GM12878 (cell line): ENCODE measurements at regions not wholly inside any gene's neighbourhood (a gene's known extent, or its start where the extent isn't known, plus 50 kb on each side); places are given as distances from the start of the nearest gene placed in this dataset.

ENCODE experiments used
- BACH1 ChIP-seq: fragments of 450-650 bp; IDR thresholded peaks from 2 replicates; pipeline ENCODE4 v1.6.1; 2017; ENCODE audit warnings: mild to moderate bottlenecking, borderline replicate concordance
- BCL11A ChIP-seq: IDR thresholded peaks from 2 replicates; pipeline ENCODE4 v1.6.1; 2011; ENCODE audit warnings: low read depth, low read length
- BRCA1 ChIP-seq: IDR thresholded peaks from 2 replicates; pipeline ENCODE4 v1.6.1; 2011; ENCODE audit warnings: low read depth, low read length, improper control_type of control experiment
- CBFB ChIP-seq: IDR thresholded peaks from 2 replicates; pipeline ENCODE4 v1.6.1; 2016; ENCODE audit warnings: antibody characterized with exemption, low read depth
- CHD4 ChIP-seq: fragments of 200-600 bp; sonication (generic); IDR thresholded peaks from 2 replicates; pipeline ENCODE4 v1.6.1; 2016; ENCODE audit warnings: mild to moderate bottlenecking
- JUND ChIP-seq: IDR thresholded peaks from 2 replicates; pipeline ENCODE4 v1.6.1; 2012; ENCODE audit warnings: low read depth, mild to moderate bottlenecking, low read length, improper control_type of control experiment, moderate library complexity
- MTA2 ChIP-seq: fragments of 450-650 bp; IDR thresholded peaks from 2 replicates; pipeline ENCODE4 v1.6.1; 2016; ENCODE audit warnings: low read depth, mild to moderate bottlenecking, moderate library complexity
- RAD21 ChIP-seq: IDR thresholded peaks from 2 replicates; pipeline ENCODE4 v1.6.1; 2011; ENCODE audit warnings: mild to moderate bottlenecking, low read depth, low read length, moderate library complexity; ENCODE audit not compliant: insufficient read depth
- SMC3 ChIP-seq: IDR thresholded peaks from 2 replicates; pipeline ENCODE4 v1.6.1; 2011; ENCODE audit warnings: low read length, improper control_type of control experiment, borderline replicate concordance
- ZBTB33 ChIP-seq: fragments of 450-650 bp; IDR thresholded peaks from 2 replicates; pipeline ENCODE4 v1.6.1; 2017; ENCODE audit warnings: mild to moderate bottlenecking
- ZSCAN29 ChIP-seq: fragments of 450-650 bp; IDR thresholded peaks from 2 replicates; pipeline ENCODE4 v1.6.1; 2017; ENCODE audit warnings: mild to moderate bottlenecking, moderate library complexity
- TF ChIP-seq, protein P1 (sequence below), 3 experiments: IDR thresholded peaks in 2 of 3; conservative IDR thresholded peaks in 1 of 3; 2 replicates each; pipeline ENCODE4 v1.5.1; 2011; ENCODE audit warnings: low read depth in 3 of 3, low read length in 3 of 3, mild to moderate bottlenecking in 3 of 3, control low read depth in 2 of 3, moderate library complexity in 2 of 3, inconsistent platforms in 1 of 3, mixed read lengths in 1 of 3; ENCODE audit not compliant: control insufficient read depth in 2 of 3, insufficient read depth in 1 of 3; ENCODE audit errors: extremely low read depth in 1 of 3
- TF ChIP-seq, protein P2 (sequence below): fragments of 450-650 bp; formaldehyde crosslinking; IDR thresholded peaks from 2 replicates; pipeline ENCODE4 v1.4.0; 2022; ENCODE audit warnings: mild to moderate bottlenecking, moderate library complexity
- TF ChIP-seq, protein P3 (sequence below): IDR thresholded peaks from 2 replicates; pipeline ENCODE4 v1.6.1; 2011; ENCODE audit warnings: borderline replicate concordance, low read depth, mild to moderate bottlenecking, moderate library complexity, mixed read lengths, low read length; ENCODE audit not compliant: insufficient read depth; ENCODE audit errors: extremely low read length

GRCh38 chr6:47159763-47160162 is 117.6 kb upstream of the ADGRF1 start:
- TF ChIP-seq CBFB (no peak), JUND (no peak), BACH1 (no peak), BRCA1 (no peak), ZSCAN29 (no peak), BCL11A (no peak), CHD4 (no peak), ZBTB33 (no peak), RAD21 (no peak), MTA2 (no peak), SMC3 (no peak)
- TF ChIP-seq, protein P1, sequence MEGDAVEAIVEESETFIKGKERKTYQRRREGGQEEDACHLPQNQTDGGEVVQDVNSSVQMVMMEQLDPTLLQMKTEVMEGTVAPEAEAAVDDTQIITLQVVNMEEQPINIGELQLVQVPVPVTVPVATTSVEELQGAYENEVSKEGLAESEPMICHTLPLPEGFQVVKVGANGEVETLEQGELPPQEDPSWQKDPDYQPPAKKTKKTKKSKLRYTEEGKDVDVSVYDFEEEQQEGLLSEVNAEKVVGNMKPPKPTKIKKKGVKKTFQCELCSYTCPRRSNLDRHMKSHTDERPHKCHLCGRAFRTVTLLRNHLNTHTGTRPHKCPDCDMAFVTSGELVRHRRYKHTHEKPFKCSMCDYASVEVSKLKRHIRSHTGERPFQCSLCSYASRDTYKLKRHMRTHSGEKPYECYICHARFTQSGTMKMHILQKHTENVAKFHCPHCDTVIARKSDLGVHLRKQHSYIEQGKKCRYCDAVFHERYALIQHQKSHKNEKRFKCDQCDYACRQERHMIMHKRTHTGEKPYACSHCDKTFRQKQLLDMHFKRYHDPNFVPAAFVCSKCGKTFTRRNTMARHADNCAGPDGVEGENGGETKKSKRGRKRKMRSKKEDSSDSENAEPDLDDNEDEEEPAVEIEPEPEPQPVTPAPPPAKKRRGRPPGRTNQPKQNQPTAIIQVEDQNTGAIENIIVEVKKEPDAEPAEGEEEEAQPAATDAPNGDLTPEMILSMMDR (IDR thresholded peaks at IDR 0.05 in 2 of 3, conservative IDR thresholded peaks at IDR 0.05 in 1 of 3; ENCODE audit: control insufficient read depth in 2 of 3, extremely low read depth in 1 of 3, insufficient read depth in 1 of 3, low read depth in 3 of 3, low read length in 3 of 3): no peak
- TF ChIP-seq, protein P2, sequence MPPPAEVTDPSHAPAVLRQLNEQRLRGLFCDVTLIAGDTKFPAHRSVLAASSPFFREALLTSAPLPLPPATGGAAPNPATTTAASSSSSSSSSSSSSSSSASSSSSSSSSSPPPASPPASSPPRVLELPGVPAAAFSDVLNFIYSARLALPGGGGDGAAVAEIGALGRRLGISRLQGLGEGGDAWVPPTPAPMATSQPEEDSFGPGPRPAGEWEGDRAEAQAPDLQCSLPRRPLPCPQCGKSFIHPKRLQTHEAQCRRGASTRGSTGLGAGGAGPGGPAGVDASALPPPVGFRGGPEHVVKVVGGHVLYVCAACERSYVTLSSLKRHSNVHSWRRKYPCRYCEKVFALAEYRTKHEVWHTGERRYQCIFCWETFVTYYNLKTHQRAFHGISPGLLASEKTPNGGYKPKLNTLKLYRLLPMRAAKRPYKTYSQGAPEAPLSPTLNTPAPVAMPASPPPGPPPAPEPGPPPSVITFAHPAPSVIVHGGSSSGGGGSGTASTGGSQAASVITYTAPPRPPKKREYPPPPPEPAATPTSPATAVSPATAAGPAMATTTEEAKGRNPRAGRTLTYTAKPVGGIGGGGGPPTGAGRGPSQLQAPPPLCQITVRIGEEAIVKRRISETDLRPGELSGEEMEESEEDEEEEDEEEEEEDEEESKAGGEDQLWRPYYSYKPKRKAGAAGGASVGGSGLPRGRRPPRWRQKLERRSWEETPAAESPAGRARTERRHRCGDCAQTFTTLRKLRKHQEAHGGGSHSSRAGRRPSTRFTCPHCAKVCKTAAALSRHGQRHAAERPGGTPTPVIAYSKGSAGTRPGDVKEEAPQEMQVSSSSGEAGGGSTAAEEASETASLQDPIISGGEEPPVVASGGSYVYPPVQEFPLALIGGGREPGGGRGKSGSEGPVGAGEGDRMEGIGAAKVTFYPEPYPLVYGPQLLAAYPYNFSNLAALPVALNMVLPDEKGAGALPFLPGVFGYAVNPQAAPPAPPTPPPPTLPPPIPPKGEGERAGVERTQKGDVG (CRISPR knock-in tag): no peak
- TF ChIP-seq, protein P3, sequence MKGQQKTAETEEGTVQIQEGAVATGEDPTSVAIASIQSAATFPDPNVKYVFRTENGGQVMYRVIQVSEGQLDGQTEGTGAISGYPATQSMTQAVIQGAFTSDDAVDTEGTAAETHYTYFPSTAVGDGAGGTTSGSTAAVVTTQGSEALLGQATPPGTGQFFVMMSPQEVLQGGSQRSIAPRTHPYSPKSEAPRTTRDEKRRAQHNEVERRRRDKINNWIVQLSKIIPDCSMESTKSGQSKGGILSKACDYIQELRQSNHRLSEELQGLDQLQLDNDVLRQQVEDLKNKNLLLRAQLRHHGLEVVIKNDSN: no peak
